HG02610 (cell line): ENCODE measurements at regions not wholly inside any gene's neighbourhood (a gene's known extent, or its start where the extent isn't known, plus 50 kb on each side); places are given as distances from the start of the nearest gene placed in this dataset.
"Not testable (repeated sequence)": the region's sequence is repeated elsewhere in the genome, so short reads cannot be mapped to it uniquely, and the experiment has no call there.

Experiments used
- ATAC-seq: cut with Tn5 transposase; IDR thresholded peaks from one replicate; pipeline ENCODE4 v1.9.1; 2021; ENCODE audit warnings: mild to moderate bottlenecking, moderate library complexity; ENCODE audit not compliant: unreplicated experiment

GRCh38 chr3:36175916-36176461, 204.3 kb upstream of the STAC start:
- no peak for ATAC-seq

DNA sequence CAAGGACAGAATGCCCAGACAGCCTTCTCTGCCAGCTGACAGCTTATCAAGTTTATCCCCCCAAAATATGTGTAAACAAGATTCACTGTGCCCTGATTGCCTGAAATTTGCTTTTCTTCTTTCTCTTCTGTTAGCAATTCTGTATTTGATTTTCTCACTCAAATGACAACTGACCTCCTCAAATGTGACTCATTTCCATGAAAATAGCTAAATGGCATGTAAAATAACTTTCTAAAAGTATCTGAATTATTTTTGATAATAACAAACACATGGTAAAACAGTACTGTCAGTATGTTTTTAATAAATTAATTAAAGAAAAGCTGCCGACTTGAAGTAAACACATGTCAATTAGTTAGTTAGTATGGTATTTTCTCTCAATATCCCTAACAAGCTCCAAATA, 202.3 kb upstream of the STAC start:
- no peak for ATAC-seq

- no peak for ATAC-seq
Observed at GRCh38 chr3:36182024-36182423, 198.3 kb upstream of the STAC start.

DNA sequence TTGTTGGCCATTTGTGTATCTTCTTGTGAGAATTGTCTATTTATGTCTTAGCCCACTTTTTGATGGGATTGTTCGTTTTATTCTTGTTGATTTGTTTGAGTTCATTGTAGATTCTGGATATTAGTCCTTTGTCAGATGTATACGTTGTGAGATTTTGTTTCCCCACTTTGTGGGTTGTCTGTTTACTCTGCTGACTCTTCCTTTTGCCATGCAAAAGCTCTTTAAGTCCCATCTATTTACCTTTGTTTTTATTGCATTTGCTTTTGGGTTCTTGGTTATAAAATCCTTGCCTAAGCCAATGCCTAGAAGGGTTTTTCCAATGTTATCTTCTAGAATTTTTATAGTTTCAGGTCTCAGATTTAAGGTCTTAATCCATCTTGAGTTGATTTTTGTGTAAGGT, 193.1 kb upstream of the STAC start:
- not testable (repeated sequence) for ATAC-seq

DNA sequence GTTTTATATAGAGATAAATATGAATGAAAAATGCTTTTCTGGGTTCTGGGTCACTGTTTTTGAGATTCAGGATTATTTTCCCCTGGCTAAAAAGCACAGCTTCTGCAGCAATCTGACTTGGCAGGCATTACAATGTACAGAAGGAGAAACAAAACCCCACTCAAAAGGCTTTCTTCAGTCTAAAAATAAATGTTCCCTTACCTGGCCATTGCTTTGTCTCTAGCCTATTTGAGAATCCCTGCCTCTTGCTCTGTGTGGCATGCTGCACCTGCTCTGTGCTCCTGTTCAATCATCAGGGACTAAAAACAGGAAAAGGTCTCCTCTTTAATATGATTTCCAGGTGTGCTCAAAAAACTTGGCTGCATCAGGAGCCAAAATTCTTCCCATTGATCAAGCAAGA, 187.4 kb upstream of the STAC start:
- no peak for ATAC-seq

- ATAC-seq, result no peak
Observed at GRCh38 chr3:36193448-36193847, 186.9 kb upstream of the STAC start.

- no peak for ATAC-seq
Observed at GRCh38 chr3:36196058-36196457, 184.2 kb upstream of the STAC start.

GRCh38 chr3:36197151-36197550, 183.2 kb upstream of the STAC start:
- ATAC-seq, result no peak

- ATAC-seq, result no peak
Observed at GRCh38 chr3:36201546-36201945, 178.8 kb upstream of the STAC start.

GRCh38 chr3:36206956-36207580, 173.2 kb upstream of the STAC start:
- ATAC-seq, result no peak

DNA sequence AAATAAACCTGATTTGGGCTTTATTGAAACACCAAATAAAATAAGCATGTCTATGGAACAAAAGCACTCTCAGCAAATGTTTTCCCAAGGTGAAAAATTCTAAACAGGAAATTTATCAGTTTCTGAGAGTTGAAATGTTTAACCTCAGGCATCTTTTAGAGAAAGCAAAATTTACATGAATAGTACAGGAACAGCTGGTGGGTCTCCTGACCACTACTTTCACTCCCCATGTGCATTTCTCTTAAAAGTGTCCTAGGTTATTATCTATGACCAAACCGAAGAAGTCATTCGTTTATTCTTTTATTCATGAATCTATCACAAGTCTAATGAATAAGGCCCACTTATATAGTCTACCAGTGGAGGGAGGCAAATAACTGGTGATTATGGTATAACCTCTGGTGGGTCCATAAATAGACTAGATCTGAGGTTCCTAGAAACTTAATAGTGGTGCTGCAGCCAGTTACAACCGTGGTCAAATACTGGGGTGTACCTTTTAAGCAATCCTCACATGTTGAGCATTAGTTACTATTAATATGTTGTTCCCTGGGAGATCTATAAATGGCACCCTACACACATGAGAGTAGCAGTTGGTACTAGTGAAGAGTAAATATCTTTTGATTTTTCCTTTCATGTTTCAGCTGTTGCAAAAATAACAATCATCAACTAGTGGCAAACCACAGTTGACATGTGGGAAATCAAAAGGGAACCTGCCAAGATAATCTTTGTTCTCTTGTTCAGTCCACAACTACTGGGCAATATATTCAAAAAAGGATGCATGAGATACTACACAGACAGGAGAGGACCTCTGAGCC, 169.3 kb upstream of the STAC start:
- ATAC-seq, result no peak

GRCh38 chr3:36211652-36211999, 168.7 kb upstream of the STAC start:
- no peak for ATAC-seq

DNA sequence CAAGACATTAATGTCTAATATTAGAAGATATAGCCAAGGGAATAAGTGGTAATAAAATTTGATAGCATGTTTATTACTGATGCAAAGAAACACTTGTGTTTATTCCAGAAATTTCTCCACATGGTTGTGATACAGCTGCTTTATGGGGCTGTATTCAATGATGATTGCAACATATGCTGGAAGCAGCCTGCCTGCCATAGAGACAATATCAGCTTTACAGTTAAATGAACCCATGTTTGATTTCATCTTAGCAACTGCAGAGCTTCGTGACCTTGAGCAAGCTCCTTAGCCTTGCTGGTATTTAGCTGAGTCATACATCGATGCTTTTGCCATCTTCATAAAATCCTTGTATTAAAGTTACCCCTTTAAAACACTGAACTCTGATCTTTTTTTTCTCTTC, 168.1 kb upstream of the STAC start:
- ATAC-seq, result no peak

GRCh38 chr3:36214460-36214859, 165.8 kb upstream of the STAC start:
- ATAC-seq, result no peak

GRCh38 chr3:36215241-36215640, 165.1 kb upstream of the STAC start:
- ATAC-seq, result no peak

DNA sequence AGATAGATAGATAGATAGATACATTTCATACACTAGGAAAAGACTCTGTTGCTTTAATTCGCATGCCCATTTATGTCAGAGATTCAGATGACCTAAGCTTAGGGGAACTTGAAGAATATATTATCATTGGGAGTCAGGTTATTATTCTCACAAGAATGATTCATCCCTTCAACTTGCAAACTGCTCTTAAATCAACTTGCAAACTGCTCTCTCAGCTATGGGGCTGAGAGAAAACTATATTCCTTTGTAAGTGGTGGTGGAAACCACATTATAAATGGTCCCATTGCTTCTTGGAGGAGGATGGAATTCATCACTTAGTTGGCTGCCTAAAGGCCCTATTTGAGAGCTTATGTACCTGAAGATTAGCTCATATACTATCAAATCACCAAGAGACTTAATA, 160.9 kb upstream of the STAC start:
- no peak for ATAC-seq

DNA sequence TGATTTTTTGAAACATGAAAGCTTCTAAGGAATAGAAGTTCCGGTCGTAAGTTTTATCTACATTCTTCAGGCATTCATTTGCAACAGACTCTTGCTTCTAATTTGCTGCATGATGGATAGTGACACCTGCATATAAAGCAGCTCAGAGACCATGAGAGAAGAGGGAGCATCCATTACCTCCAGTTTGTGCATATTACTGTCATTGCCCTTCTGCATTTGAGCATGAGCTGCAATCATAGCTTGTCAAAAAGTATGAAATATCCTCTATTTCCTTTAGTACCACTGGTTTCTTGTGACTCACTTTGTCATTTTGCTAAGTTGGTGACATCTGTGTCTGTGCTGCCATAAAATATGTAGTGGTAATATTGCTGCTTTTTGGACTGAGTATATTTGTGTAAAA, 160.1 kb upstream of the STAC start:
- no peak for ATAC-seq

GRCh38 chr3:36221975-36222374, 158.3 kb upstream of the STAC start:
- no peak for ATAC-seq

DNA sequence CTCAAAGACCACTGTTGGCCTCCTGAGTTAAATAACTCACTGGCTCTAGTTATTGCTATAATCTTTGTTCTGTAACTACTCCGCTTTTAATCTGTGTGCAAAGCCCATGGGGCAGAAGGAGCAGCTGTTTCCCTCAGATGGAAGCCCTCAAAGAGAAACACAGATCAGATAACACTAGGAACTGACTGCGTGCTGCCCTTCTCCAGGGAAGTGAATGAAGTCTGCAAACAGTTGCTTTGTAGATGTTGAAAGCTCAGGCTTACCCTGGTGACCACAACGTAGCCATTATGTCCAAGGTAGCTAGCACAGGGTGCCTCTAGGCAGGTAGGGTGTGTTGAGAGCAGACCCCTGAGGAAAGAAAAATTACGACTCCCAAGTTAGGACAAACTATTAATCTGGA, 152.3 kb upstream of the STAC start:
- ATAC-seq, result no peak

DNA sequence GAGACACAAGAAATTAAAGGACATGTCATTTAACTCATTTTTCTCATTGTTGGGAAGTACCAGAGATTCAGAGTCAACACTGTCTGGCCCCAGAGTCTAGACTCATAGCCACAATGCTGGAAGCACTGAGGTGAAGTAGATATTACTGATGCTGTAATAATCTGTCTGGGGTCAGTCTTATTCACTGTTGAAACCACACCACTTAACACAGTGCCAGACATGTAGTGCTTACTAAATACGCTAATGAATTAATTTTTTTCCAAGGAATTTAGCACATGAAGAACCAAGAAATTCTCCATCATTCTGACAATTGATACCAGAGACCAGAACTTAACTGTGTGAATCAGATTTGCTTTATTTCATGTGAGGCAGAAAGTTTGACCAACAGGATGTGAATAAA, 150.8 kb upstream of the STAC start:
- no peak for ATAC-seq

DNA sequence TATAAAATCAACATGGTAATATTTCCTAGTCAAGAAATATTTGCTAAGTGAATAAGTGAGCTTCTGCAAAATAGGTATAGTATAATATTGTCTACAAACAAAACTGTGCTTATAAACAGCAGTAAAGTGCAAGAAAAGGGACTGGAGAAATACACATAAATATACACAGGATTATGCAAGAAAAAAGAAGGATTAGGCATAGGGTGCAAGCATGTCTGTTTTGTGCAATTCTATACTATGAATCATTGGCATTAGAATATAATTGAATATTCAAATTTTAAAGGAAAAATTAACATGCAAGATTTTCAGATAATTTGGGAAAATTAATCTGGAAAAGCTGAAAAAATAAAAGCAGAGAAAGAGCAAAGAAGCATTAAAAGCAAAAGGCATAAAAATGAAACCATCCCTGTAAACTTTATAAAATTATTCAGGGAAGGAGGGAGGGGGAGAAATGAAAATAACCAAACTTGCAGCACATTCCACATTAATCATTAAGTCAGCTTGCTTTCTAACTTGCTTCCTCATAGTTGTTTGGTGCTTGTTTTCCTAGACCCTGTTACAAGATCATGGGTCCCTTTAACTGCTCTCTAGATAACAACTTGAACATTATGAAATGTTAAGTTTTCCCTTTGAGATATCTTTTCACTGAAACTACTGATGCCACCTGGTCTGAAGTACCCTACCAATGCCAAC, 147.4 kb upstream of the STAC start:
- ATAC-seq, result no peak

- no peak for ATAC-seq
Observed at GRCh38 chr3:36244728-36245127, 135.6 kb upstream of the STAC start.
